ENCODE measurements at regions not wholly inside any gene's neighbourhood (a gene's known extent, or its start where the extent isn't known, plus 50 kb on each side); places are given as distances from the start of the nearest gene placed in this dataset.

DNA sequence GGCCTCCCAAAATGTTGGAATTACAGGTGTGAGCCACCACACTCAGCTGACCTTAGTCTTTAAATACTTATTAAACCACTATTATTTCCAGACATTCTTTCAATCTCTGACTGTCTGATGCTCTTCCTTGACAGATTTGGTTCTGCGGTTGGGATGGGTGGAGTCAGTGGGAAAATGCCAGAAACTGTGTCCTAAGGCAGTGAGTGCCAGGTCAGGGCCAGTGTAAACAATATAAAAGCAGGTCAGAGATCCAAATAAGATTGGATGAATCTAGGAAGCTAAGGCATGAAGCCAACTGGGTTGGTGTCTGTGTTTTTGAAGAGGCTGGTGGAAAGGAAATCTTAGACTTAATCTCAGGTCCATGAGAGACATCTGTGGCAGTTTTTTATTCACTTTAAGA, 74.7 kb downstream of the KLF5 start:
- H3K27me3 Mint-ChIP-seq: no peaks in the 10 kb centered on the region
- intact Hi-C loops (cut with micrococcal nuclease): no loop called here
- H3K4me3 Mint-ChIP-seq: no peak overlapping the region
- no peak overlapping the region for H3K27ac Mint-ChIP-seq
- H3K4me1 Mint-ChIP-seq (ENCODE audit: low read depth): no peaks in the 10 kb centered on the region
- H3K9me3 Mint-ChIP-seq: peaks cover 7% of the 10 kb centered on the region
- no peaks in the 10 kb centered on the region for H3K36me3 Mint-ChIP-seq (ENCODE audit: low read depth)

DNA sequence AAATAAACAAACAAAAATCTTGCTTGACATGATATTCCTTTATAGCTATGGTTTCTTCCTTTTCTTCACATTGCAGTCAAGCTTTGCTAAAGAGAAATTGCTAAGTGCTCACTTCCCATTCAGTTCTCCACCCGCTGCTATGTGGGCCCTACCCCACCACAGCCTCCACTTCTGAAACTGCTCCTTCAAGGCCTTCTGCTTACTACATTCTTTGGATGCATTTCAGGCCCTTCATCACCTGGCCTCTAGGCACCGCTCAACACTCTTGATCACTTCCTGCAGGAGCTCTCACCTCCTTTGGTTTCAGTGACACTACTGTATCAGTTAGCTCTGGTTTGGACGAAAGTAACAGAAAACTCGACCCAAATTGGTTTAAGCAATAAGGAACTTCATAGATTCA, 72.4 kb downstream of the KLF5 start:
- intact Hi-C loops (cut with micrococcal nuclease): no loop called here
- Mint-ChIP-seq H3K27ac (no peak overlapping the region), H3K4me1 (ENCODE audit: low read depth) (no peaks in the 10 kb centered on the region), H3K36me3 (ENCODE audit: low read depth) (no peaks in the 10 kb centered on the region), H3K4me3 (no peak overlapping the region), H3K27me3 (no peaks in the 10 kb centered on the region), H3K9me3 (peaks cover 7% of the 10 kb centered on the region)

DNA sequence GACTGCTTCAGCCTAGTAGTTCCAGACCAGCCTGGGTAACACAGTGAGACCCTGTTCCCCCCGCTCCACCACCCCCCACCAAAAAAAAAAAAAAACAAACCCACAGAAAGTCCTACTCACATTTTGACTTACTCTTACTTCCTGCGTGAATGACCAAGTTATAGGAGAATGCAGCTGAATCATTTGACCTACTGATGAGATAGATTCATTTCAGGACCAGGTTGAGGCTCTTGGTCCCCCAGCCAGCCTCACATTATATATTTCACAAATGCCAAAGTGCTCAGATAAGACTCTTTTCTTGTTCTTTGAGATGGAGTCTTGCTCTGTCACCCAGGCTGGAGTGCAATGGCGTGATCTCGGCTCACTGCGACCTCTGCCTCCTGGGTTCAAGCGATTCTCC, 70.2 kb downstream of the KLF5 start:
- intact Hi-C loops (cut with micrococcal nuclease): no loop called here
- no peak overlapping the region for H3K4me3 Mint-ChIP-seq
- no peaks in the 10 kb centered on the region for H3K4me1 Mint-ChIP-seq (ENCODE audit: low read depth)
- H3K36me3 Mint-ChIP-seq (ENCODE audit: low read depth): no peaks in the 10 kb centered on the region
- H3K27me3 Mint-ChIP-seq: no peaks in the 10 kb centered on the region
- no peak overlapping the region for H3K27ac Mint-ChIP-seq
- peaks cover 7% of the 10 kb centered on the region for H3K9me3 Mint-ChIP-seq

All from dendritic cell treated with granulocyte-macrophage colony-stimulating factor and Interleukin-4, amounts not matched to agents 40 ng/mL and 50 ng/mL, for 4 days (primary cell).